ENCODE measurements at regions not wholly inside any gene's neighbourhood (a gene's known extent, or its start where the extent isn't known, plus 50 kb on each side); places are given as distances from the start of the nearest gene placed in this dataset.
"Not testable (repeated sequence)": the region's sequence is repeated elsewhere in the genome, so short reads cannot be mapped to it uniquely, and the experiment has no call there.

- DNase-seq (ENCODE audit: low read depth): no peak
Observed at GRCh38 chr13:33554919-33555791, 262.8 kb upstream of the RFC3 start.

GRCh38 chr13:33556828-33557227 is 261.1 kb upstream of the RFC3 start:
- DNase-seq (ENCODE audit: low read depth): no peak

- no peak for DNase-seq (ENCODE audit: low read depth)
Observed at GRCh38 chr13:33560726-33561125, 257.2 kb upstream of the RFC3 start.

DNA sequence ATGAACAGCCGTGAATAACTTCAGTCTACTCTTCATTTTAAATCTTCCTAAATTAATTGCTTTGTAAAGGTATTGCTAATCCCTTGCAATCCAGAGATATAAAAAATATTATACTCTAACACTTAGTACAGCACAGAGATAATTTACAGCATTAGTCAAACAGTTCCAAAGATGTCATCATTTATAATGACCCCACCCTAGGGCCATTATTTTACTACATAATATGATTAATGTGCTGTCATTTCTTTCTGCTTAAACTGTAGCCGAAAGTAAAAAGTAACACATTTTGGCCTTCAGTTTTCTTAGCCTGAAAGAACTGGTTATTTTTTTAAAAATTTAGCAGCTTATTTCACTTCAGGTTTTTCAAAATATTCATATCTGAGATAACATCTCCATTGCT is 256.3 kb upstream of the RFC3 start:
- DNase-seq (ENCODE audit: low read depth): no peak

GRCh38 chr13:33571618-33572017 is 246.3 kb upstream of the RFC3 start:
- DNase-seq (ENCODE audit: low read depth): no peak

- not testable (repeated sequence) for DNase-seq (ENCODE audit: low read depth)
Observed at GRCh38 chr13:33572322-33572721, 245.6 kb upstream of the RFC3 start.

- DNase-seq (ENCODE audit: low read depth): no peak
Observed at GRCh38 chr13:33575378-33575777, 242.6 kb upstream of the RFC3 start.

DNA sequence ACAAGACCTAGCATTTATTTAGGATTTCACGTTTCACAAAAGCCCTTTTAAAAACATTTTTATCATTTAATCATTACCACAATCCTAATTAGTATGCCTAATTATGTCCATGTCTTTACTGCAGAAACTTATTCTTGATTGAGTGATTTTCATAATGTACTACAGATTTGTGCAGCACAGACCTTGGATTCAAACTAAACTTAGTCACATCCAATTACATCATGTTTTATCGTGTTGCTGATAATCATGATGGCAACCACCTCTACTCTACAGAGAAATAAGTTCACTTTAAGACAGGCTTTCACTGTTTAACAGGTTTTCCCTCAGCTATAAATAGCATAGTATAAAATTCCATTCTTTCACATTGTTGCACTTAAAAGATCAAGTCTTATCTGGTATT is 240.9 kb upstream of the RFC3 start:
- DNase-seq (ENCODE audit: low read depth): no peak

GRCh38 chr13:33578786-33579185 is 239.2 kb upstream of the RFC3 start:
- no peak for DNase-seq (ENCODE audit: low read depth)

- no peak for DNase-seq (ENCODE audit: low read depth)
Observed at GRCh38 chr13:33582121-33582520, 235.8 kb upstream of the RFC3 start.

DNA sequence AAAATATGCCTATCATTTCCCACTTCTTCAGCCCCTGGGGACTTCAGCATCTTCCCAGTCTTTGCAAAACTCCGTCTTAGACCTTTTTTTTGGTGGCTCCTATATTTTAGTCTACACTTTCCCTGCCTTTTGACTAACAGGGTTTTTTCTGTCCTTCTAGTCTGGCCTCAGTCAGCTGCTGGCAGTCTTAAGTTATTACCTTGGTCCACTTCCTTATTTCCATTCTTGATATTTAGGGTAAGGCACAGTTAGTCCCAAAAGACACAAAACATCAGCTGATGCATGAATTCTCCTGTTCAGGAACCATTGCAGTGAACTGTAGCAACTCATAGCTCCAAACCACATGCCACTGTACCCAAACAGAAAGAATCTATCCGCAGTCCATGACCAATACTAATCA is 234.6 kb upstream of the RFC3 start:
- no peak for DNase-seq (ENCODE audit: low read depth)

- DNase-seq (ENCODE audit: low read depth): no peak
Observed at GRCh38 chr13:33590936-33591335, 227.0 kb upstream of the RFC3 start.

DNA sequence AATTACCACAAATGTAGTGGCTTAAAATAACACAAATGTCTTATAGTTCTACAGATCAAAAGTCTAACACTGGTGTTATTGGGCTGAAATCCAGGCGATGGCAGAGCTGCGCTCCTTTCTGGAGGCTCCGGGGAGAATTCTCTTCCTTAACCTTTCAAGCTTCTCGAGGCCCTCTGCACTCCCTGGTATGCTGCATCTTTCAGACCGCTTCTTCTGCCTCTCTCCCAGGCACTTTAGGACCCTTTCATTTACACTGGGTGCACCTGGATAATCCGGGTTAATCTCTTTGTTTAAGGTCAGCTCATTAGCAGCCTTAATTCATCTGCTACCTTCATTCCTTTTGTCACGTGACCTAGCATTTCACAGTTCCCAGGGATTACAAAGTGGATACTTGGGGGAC is 211.3 kb upstream of the RFC3 start:
- no peak for DNase-seq (ENCODE audit: low read depth)

GRCh38 chr13:33610438-33611120 is 207.4 kb upstream of the RFC3 start:
- DNase-seq (ENCODE audit: low read depth): peak; percentile 61

GRCh38 chr13:33611121-33611805 is 206.7 kb upstream of the RFC3 start:
- no peak for DNase-seq (ENCODE audit: low read depth)

DNA sequence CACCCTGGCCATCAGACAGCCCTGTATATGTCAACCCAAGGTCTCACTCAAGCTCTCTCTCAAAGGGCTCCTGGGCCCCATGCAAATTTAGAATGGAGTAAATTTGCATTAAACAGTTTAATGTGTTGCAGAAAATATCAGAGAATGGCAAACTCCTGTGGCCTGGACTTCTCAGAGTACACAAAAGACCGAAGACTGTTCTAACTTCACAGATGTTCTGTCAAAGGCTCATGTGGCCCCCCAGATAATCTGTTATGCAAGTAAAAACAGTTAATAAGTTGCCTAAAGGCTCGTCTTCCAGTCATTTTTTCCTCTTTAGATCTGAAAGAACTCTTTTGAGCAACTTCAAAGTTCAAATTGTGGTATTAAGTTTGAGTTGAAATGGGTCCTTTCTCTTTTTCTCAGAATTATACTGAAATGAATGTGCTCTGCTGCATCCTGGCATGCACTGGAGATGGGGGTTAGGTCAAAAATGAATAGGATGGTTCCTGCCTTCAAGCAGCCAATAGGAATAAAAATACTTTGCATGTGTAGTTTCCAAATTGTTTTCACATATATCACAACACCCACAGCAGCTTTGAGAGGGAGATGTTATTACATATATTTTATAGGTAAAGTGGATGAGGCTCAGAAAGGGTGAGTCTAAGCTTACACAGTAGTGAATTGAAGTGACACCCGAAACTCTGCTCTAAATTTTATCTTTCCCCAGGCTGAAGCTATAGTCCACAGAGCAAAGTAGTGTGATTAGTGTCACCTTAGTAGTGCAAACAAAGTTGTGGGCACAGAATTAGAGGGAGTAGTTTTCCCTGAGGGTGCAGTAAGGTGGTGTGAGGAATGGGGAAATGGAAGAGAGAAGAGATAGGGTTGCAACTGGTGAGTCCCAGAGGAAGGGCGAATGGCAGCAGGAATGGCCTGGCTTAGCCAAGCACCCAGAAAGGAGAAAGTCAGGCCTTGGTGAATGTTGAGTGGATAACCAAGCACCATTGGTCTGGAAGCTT is 205.0 kb upstream of the RFC3 start:
- DNase-seq (ENCODE audit: low read depth): no peak

DNA sequence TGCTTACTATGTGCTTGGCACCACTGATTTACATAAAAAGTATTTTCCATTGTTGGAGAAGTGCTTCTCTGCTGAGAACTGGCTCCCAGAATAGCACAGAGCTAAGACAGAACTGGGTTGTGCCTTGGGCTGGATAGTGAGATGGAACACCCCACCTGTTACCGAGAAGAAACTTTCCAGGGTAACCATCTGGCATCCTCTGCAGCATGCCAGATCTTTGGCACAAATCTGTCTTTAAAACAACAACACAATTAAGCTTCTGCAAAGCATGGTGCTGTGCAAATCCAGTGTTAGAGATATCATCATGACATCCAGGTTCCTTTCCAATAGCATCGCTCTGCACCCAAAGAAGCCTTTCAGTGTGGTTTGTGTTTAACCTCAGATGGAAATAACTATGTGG is 202.5 kb upstream of the RFC3 start:
- DNase-seq (ENCODE audit: low read depth): no peak

- no peak for DNase-seq (ENCODE audit: low read depth)
Observed at GRCh38 chr13:33616130-33616529, 201.8 kb upstream of the RFC3 start.

DNA sequence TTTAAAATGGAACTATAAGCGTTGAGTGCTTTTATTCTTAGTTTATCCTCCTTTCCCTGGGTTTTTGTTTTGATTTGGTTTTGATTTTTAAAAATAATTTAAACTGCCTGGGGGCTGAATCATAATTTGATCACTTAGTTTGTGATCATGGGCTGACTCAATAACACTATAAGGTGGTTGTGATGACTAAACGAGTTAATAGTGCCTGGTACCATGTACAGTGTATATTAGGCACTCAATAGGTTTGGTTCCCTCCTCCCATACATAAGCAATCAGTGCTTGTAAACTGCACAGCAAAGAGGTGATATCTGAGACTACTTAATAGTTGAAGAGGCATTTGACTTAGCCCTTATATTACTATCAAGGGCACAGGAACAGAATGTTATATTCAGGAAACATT is 200.9 kb upstream of the RFC3 start:
- no peak for DNase-seq (ENCODE audit: low read depth)

- no peak for DNase-seq (ENCODE audit: low read depth)
Observed at GRCh38 chr13:33624253-33624652, 193.7 kb upstream of the RFC3 start.

DNA sequence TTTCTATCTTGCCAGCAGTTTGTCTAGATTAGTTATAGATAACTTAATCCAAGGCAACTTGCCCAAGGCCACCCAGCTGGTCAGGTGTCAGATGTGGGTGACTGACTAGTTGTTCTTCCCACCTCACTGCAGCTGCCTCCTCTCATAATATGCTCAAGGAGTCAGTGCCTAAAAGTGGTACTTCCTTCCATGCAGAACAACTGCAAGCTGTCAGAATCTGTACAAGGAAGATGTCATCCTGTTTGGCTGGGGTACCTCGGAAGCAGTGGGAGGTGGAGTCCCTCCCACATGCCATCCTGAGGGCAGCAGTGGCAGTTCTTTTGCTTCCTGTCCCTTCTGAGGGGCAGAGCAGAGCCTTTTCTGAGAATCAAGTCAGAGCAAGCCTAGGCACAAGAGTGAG is 193.2 kb upstream of the RFC3 start:
- DNase-seq (ENCODE audit: low read depth): no peak

GRCh38 chr13:33626407-33626806 is 191.5 kb upstream of the RFC3 start:
- no peak for DNase-seq (ENCODE audit: low read depth)

Measured in activated T-helper 9 cell treated with anti-CD3 and anti-CD28 coated beads, Interleukin-2, amount 50 U/mL, for 16 hours (primary cell).